Astrocyte of the cerebellum (primary cell): ENCODE measurements at regions not wholly inside any gene's neighbourhood (a gene's known extent, or its start where the extent isn't known, plus 50 kb on each side); places are given as distances from the start of the nearest gene placed in this dataset.
"Not testable (repeated sequence)": the region's sequence is repeated elsewhere in the genome, so short reads cannot be mapped to it uniquely, and the experiment has no call there.

Experiments used
- DNase-seq: peaks from one replicate; pipeline ENCODE4 v3.0.0-alpha.2; 2011; ENCODE audit warnings: low read depth
- H3K4me3 ChIP-seq: 2 replicates; pipeline ENCODE4 v1.5.1; 2011; ENCODE audit warnings: mild to moderate bottlenecking, low read depth, low read length, moderate library complexity
- in situ Hi-C: cut with HindIII; loops from 2 replicates; pipeline ENCODE4 v1.10.0; 2017; ENCODE audit warnings: low sequenced_read_pairs

DNA sequence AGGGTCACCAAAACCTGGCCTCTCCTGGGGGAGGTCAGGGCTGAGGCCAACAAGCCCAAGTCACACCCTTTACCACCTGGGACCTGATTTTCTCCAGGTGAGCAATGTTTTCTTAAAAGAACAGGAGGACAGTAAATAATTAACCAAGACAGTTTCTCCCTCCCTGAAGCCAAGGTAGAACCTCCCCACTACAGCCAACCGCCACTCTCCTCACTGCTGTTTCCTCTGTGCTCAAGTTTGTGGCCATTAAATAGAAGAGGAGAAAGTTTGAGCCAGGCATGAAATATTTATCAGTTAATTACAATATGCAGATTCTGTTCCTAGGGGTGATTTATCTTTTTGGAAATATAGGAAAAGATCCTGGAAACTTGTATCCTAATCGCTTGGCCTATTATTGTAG, 150.6 kb upstream of the ANKRD20A1 start:
- in situ Hi-C loops, H3K4me3 ChIP-seq: not testable (repeated sequence)

DNA sequence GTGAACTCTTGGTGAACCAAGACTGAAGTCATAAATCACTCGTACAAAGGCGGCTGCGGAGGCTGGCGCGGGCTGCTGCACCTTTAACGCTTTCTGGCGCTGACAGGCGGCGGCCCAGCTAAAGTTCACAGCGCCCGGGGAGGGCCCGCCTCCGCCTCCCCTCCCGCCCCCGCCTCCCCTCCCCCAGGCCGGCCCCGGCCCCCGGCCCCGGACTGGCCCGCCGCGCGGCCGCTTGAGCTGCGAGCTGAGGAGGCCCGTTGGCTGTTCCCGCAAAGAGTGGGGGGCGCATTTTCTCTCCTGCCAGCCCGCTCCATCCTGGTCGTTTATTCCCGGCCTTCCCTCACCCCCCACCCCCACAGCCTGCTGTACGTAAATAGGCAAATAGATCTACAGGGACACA, 147.3 kb upstream of the ANKRD20A1 start:
- H3K4me3 ChIP-seq, in situ Hi-C loops, DNase-seq: not testable (repeated sequence)

More for the DNA sequence above, 150.6 kb upstream of the ANKRD20A1 start:
- DNase-seq, result not testable (repeated sequence)

DNA sequence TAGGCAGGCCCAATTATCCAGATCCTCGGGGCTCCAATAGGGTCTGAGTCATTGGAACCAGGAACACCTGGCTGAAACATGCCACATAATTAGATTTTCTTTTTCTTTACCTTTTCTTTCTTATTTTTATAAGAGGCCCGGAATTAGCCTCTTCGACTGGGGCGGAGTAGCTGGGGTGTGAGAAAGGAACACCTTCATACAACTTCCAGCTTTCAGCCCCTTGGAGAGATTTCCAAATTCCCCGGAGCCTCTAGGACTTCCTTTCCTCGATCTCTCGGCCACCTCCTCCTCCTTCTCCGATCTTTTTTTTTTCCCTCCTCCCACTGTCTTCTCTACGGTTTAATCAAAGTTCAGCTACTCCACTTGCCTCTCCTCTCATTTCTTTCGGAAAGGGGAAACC, 146.8 kb upstream of the ANKRD20A1 start:
- H3K4me3 ChIP-seq, in situ Hi-C loops, DNase-seq: not testable (repeated sequence)

DNA sequence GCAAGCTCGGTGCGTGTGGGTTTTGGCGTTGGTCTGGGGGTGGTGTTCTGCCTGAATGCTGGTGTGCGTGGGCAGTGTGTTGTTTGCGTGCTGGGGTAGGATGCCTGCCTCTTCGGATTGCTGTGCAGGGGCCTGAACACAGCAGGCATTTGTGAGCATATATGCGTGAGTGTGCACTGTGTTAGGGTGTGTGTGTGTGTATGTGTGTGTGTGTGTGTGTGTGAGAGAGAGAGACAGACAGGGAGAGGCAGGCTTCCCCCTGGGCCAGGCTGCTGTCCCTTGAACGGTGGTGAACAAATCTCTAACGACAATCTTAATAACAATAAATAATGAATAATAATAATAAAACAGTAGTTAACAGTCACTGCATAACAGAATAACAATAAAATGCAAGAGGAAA, 145.8 kb upstream of the ANKRD20A1 start:
- in situ Hi-C loops, DNase-seq: not testable (repeated sequence)

DNA sequence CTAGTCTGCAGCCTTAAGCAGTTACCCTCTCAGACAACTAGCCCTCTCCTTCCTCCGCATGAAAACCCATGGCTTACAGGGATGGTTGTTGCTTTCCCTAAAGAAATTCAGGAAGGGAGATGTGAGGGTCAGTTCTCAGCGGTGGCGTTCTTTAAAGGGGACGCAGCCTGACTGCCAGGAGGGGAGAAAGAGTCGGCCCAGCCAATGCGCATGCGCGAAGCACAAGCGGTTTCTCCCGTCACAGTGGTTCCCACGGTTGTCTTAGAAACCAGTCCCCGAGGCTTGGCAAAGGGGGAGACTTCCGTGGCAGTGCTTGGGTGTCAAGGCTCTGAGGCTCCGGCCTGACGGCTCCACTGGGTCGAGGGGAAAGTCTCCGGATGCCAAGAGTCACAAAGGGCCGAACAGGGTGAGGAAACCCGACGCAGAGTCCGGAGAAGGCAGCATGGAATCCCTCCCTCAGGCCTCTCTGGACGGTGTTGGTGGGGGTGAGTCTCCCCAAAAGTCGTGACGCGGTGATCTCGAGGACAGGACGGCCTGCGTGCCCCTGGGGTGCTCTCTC, 140.8 kb upstream of the ANKRD20A1 start:
- H3K4me3 ChIP-seq, in situ Hi-C loops, DNase-seq: not testable (repeated sequence)

More for the DNA sequence above, 145.8 kb upstream of the ANKRD20A1 start:
- not testable (repeated sequence) for H3K4me3 ChIP-seq

DNA sequence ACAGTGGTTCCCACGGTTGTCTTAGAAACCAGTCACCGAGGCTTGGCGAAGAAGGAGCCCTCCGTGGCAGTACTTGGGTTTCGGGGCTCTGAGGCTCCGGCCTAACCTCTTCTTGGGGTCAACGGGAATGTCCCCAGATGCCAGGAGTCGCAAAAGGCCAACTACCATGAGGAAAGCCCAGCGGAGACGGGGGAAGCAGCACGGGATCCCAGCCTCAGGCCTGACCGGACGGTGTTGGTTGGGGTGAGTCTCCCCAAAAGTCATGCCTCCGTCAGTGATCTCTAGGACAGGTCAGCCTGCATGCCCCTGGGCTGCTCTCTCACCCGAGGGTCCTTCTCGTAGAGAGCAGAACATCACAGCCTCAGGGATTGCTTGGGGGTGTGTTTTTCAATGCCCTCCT, 138.2 kb upstream of the ANKRD20A1 start:
- H3K4me3 ChIP-seq, in situ Hi-C loops, DNase-seq: not testable (repeated sequence)

DNA sequence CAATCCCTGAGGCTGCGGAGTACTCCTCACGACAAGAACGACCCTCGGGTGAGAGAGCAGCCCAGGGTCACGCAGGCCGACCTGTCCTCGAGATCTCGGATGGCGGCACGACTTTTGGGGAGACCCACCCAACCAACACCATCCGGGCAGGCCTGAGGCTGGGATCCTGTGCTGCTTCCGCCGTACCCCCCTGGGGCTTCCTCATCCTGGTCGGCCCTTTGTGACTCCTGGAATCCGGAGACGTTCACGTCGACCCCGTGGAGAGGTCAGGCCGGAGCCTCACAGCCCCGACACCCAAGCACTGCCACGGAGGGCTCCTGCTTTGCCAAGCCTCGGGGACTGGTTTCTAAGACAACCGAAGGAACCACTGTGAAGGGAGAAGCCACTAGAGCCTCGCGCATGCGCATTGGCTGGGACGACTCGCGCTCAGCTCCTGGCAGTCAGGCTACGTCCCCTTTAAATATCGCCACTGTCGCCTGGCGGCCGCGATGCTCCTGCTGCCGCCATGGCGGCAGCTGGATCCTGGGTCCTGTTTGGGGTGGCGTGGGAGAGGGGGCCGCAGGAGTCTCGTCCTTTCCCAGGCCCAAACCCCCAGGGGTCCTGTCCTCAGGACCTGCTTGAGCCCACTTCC, 136.2 kb upstream of the ANKRD20A1 start:
- H3K4me3 ChIP-seq, in situ Hi-C loops, DNase-seq: not testable (repeated sequence)

DNA sequence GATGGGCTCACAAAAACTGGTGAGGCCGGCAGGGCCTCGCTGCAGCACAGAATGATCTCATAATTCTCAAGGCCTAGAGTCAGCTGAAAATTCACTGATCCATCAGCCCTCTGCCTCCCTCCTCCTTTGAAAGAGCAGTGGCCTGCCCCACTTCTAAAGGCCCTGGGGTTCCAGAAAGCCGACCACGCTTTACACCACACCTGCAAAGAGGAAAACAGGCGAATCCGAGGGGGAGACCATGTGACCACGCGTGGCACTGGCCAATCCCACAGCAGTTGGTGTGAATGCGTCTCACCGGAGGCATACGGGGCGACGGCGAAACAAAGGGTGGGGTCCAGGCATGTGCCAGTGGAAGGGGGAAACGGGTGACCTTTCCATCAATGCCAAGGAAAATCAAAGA, 135.5 kb upstream of the ANKRD20A1 start:
- H3K4me3 ChIP-seq, result peak overlapping the region; percentile 28
- in situ Hi-C loops, DNase-seq: not testable (repeated sequence)

DNA sequence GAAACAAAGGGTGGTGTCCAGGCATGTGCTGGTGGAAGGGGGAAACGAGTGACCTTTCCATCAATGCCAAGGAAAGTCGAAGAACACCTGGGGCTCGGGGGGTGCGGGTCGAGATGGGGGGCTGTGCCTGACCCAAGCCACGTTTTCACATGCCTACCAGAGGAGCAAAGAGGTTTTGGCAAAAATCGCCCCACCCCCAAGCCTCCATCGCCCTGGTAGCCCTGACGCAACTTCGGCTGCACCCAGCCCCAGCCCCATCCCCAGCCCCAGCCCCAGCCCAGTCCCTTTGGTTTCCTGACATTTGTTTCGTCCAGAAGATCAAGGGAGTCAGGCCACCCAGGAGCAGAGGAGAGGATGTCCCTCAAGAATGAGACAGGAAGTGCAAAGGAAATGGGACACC, 133.8 kb upstream of the ANKRD20A1 start:
- in situ Hi-C loops, DNase-seq, H3K4me3 ChIP-seq: not testable (repeated sequence)

DNA sequence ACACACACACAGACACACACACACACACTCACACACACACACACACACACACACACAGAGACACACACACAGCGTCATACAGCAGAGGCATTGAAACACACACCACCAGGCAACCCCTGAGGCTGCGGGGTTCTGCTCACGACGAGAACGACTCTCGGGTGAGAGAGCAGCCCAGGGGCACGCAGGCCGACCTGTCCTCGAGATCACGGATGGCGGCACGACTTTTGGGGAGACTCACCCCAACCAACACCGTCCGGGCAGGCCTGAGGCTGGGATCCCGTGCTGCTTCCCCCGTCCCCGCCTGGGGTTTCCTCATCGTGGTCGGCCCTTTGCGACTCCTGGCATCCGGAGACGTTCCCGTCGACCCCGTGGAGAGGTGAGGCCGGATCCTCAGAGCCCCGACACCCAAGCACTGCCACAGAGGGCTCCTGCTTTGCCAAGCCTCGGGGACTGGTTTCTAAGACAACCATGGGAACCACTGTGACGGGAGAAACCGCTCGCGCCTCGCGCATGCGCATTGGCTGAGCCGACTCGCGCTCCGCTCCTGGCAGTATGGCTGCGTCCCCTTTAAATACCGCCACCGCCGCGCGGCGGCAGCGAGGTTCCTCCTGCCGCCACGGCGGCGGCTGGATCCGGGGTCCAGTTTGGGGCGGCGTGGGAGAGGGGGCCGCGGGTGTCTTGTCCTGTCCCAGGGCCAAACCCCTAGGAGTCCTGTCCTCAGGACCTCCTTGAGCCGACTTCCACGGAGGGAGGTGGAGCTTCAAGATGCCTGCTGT, 132.3 kb upstream of the ANKRD20A1 start:
- DNase-seq, in situ Hi-C loops: not testable (repeated sequence)
- peak overlapping the region; percentile 21 for H3K4me3 ChIP-seq

DNA sequence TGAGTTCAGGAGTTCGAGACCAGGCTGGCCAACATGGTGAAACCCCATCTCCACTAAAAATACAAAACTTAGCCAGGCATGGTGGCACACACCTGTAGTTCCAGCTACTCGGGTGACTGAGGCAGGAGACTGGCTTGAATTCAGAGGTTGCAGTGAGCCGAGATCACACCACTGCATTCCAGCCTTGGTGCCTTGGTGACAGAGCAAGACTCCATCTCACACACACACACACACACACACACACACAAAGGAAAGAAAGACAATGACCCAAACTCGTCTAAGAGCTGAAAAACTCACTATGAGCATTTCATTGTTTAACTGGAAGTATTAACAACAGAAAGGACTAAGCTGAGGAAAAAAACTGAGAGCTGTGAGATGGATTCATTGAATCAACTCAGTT, 95.6 kb upstream of the ANKRD20A1 start:
- H3K4me3 ChIP-seq, DNase-seq, in situ Hi-C loops: not testable (repeated sequence)

DNA sequence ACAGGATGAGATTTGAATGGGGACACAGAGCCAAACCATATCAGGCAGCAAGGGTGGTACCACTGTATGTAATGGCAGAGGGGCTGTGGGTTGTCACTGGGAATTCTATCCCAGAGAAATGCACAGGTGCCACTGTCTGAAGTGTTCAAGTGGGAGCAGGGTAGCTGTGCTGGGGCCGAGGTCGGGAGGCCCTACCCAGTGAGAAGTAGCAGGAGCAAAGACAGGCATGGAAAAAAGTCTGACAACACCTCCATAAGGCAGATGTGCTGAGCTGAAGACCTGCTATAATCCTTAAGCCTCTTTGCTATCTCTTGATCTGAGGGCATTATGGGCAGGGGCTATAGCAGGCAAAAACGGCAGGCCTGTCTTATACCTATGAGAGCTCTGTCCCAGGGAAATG, 86.9 kb upstream of the ANKRD20A1 start:
- H3K4me3 ChIP-seq, in situ Hi-C loops, DNase-seq: not testable (repeated sequence)

DNA sequence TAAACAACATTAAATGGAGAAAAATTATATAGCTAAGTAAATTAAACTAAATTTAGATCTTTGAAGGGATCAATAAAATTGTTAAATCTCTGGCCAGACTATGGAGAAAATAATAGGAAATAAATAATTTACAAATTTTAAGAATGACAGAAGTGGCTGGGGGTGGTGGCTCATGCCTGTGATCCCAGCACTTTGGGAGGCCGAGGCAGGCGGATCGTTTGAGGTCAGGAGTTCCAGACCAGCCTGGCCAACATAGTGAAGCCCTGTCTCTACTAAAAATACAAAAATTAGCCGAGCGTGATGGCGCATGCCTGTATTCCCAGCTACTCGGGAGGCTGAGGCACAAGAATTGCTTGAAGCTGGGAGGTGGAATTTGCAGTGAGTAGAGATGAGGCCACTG, 58.6 kb upstream of the ANKRD20A1 start:
- DNase-seq, in situ Hi-C loops, H3K4me3 ChIP-seq: not testable (repeated sequence)
